DOHH2 (cell line): ENCODE measurements at regions not wholly inside any gene's neighbourhood (a gene's known extent, or its start where the extent isn't known, plus 50 kb on each side); places are given as distances from the start of the nearest gene placed in this dataset.

Experiments used
- H3F3A ChIP-seq: fragments of 200-600 bp; sonication (generic), shearing (Covaris generic); 2 replicates; pipeline ENCODE4 v1.6.0; 2016; ENCODE audit warnings: antibody characterized with exemption, mild to moderate bottlenecking; ENCODE audit not compliant: control insufficient read depth, insufficient read depth
- H3K27ac ChIP-seq: fragments of 200-600 bp; sonication (generic); 2 replicates; pipeline ENCODE4 v1.5.1; 2014; ENCODE audit warnings: low read depth, mild to moderate bottlenecking, low read length, moderate library complexity
- H3K27me3 ChIP-seq: fragments of 200-600 bp; sonication (generic); 2 replicates; pipeline ENCODE4 v1.6.1; 2014; ENCODE audit warnings: mild to moderate bottlenecking, low read length, mixed read lengths; ENCODE audit not compliant: control insufficient read depth
- H3K36me3 ChIP-seq: fragments of 200-600 bp; sonication (generic); 2 replicates; pipeline ENCODE4 v1.6.1; 2014; ENCODE audit warnings: mild to moderate bottlenecking, low read length, moderate library complexity, mixed read lengths; ENCODE audit not compliant: control insufficient read depth
- H3K4me1 ChIP-seq: fragments of 200-600 bp; sonication (generic); 2 replicates; pipeline ENCODE4 v1.6.1; 2014; ENCODE audit warnings: mild to moderate bottlenecking, low read length, mixed read lengths; ENCODE audit not compliant: control insufficient read depth
- H3K4me2 ChIP-seq: fragments of 200-600 bp; sonication (generic); 2 replicates; pipeline ENCODE4 v1.6.0; 2014; ENCODE audit warnings: mild to moderate bottlenecking, low read length, moderate library complexity
- H3K4me3 ChIP-seq: fragments of 200-600 bp; sonication (generic); 2 replicates; pipeline ENCODE4 v1.5.1; 2014; ENCODE audit warnings: mild to moderate bottlenecking, low read length, mixed read lengths
- H3K79me2 ChIP-seq: fragments of 200-600 bp; sonication (generic); 2 replicates; pipeline ENCODE4 v1.6.1; 2014; ENCODE audit warnings: mild to moderate bottlenecking, low read length, mixed read lengths; ENCODE audit not compliant: control insufficient read depth
- H3K9me2 ChIP-seq: fragments of 200-600 bp; sonication (generic); replicated peaks from 2 replicates; pipeline ENCODE4 v1.6.1; 2014; ENCODE audit warnings: mild to moderate bottlenecking, low read length, mixed read lengths; ENCODE audit not compliant: control insufficient read depth
- H3K9me3 ChIP-seq: fragments of 200-600 bp; sonication (generic); 2 replicates; pipeline ENCODE4 v1.6.1; 2014; ENCODE audit warnings: antibody characterized with exemption, low read length, mixed read lengths; ENCODE audit not compliant: control insufficient read depth, insufficient read depth
- H4K20me1 ChIP-seq: fragments of 200-600 bp; sonication (generic); 2 replicates; pipeline ENCODE4 v1.6.0; 2014; ENCODE audit warnings: low read depth, mild to moderate bottlenecking, antibody characterized with exemption, low read length, moderate library complexity; ENCODE audit not compliant: control insufficient read depth, insufficient read depth
- EZH2phosphoT487 ChIP-seq: fragments of 200-600 bp; sonication (generic); IDR thresholded peaks from 2 replicates; pipeline ENCODE4 v1.6.1; 2017; ENCODE audit warnings: borderline replicate concordance, mild to moderate bottlenecking, antibody characterized with exemption, low read length, moderate library complexity, mixed read lengths
- TF ChIP-seq, protein P1 (sequence below): fragments of 200-600 bp; sonication (generic); IDR thresholded peaks from one replicate; pipeline ENCODE4 v1.5.1; 2014; ENCODE audit warnings: antibody characterized with exemption, mild to moderate bottlenecking, low read depth, low read length; ENCODE audit not compliant: poor library complexity, severe bottlenecking

DNA sequence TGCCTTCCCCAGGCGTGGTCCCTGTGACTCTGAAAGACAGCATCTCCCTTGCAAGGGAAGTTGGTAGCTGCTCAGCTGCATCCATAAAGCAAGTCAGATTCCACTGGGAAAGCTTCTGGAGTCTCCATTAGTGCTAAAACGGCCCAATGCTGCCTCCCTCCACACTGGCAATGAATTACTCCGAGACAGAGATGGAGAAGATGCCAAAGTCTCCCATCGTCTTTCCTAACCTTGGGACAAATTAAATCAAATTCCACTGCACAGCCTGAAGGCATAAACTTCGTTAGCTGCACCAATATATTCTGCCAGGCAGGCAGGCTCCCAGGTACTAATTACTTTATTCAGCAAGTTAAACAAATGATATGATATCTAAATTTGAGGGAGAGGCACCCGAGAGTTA lies 106.3 kb upstream of the GJB5 start:
- Histone ChIP-seq H3K9me2 (no peaks in the 10 kb centered on the region), H3K36me3 (no peaks in the 10 kb centered on the region), H3K27ac (no peak overlapping the region), H3K4me2 (no peak overlapping the region), H3K79me2 (no peaks in the 10 kb centered on the region), H3K4me1 (no peaks in the 10 kb centered on the region), H4K20me1 (no peaks in the 10 kb centered on the region), H3K4me3 (no peak overlapping the region), H3F3A (no peaks in the 10 kb centered on the region), H3K9me3 (no peaks in the 10 kb centered on the region), H3K27me3 (peaks cover 21% of the 10 kb centered on the region)
- TF ChIP-seq EZH2phosphoT487: no peak
- TF ChIP-seq, protein P1, sequence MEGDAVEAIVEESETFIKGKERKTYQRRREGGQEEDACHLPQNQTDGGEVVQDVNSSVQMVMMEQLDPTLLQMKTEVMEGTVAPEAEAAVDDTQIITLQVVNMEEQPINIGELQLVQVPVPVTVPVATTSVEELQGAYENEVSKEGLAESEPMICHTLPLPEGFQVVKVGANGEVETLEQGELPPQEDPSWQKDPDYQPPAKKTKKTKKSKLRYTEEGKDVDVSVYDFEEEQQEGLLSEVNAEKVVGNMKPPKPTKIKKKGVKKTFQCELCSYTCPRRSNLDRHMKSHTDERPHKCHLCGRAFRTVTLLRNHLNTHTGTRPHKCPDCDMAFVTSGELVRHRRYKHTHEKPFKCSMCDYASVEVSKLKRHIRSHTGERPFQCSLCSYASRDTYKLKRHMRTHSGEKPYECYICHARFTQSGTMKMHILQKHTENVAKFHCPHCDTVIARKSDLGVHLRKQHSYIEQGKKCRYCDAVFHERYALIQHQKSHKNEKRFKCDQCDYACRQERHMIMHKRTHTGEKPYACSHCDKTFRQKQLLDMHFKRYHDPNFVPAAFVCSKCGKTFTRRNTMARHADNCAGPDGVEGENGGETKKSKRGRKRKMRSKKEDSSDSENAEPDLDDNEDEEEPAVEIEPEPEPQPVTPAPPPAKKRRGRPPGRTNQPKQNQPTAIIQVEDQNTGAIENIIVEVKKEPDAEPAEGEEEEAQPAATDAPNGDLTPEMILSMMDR: no peak

DNA sequence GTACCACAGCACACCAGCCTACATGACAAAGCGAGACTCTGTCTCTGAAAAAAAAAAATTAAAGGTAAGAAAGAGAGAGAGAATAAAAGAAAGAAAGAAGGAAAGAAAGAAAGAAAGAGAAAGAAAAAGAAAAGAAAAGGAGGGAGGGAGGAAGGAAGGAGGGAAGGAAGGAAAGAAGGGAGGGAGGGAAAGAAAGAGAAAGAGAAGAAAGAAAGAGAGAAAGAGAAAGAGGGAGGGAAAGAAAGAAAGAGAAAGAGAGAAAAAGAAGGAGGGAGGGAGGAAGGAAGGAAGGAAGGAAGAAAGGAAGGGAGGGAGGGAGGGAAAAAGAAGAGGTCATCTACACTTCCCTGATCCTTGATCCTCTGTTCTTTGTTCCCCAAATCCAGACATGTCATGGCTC lies 104.8 kb upstream of the GJB5 start:
- Histone ChIP-seq H3K27me3 (peaks cover 19% of the 10 kb centered on the region), H3K4me1 (no peaks in the 10 kb centered on the region), H3K27ac (no peak overlapping the region), H3K9me2 (no peaks in the 10 kb centered on the region), H4K20me1 (no peaks in the 10 kb centered on the region), H3K9me3 (no peaks in the 10 kb centered on the region), H3K36me3 (no peaks in the 10 kb centered on the region), H3K4me3 (no peak overlapping the region), H3F3A (no peaks in the 10 kb centered on the region), H3K79me2 (no peaks in the 10 kb centered on the region), H3K4me2 (no peak overlapping the region)
- TF ChIP-seq, protein P1: no peak
- TF ChIP-seq EZH2phosphoT487: no peak

DNA sequence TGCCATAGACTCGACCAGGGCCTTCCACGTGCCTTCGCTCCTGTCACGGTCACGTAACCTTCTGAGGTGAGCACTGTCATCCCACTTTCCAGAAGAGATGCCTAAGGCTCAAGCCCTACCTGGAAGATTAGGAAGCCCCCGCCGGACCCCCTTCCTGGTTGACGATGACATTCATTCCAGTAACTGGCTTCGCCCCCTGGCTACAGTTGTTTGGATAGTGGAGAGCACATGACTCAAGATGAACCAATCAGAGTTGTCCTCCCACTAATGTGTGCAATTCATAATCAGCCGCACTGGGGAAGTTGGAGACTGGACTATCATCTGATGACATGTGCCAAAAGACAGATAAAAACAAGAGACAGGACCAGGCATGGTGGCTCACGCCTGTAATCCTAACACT lies 104.0 kb upstream of the GJB5 start:
- no peaks in the 10 kb centered on the region for H3F3A ChIP-seq
- no peaks in the 10 kb centered on the region for H3K9me3 ChIP-seq
- H3K27me3 ChIP-seq: peaks cover 19% of the 10 kb centered on the region
- H3K27ac ChIP-seq: no peak overlapping the region
- H3K4me2 ChIP-seq: no peak overlapping the region
- no peaks in the 10 kb centered on the region for H3K9me2 ChIP-seq
- H3K4me1 ChIP-seq: no peaks in the 10 kb centered on the region
- H3K36me3 ChIP-seq: no peaks in the 10 kb centered on the region
- H4K20me1 ChIP-seq: no peaks in the 10 kb centered on the region
- no peak overlapping the region for H3K4me3 ChIP-seq
- no peaks in the 10 kb centered on the region for H3K79me2 ChIP-seq
- TF ChIP-seq EZH2phosphoT487: no peak
- TF ChIP-seq, protein P1: no peak

DNA sequence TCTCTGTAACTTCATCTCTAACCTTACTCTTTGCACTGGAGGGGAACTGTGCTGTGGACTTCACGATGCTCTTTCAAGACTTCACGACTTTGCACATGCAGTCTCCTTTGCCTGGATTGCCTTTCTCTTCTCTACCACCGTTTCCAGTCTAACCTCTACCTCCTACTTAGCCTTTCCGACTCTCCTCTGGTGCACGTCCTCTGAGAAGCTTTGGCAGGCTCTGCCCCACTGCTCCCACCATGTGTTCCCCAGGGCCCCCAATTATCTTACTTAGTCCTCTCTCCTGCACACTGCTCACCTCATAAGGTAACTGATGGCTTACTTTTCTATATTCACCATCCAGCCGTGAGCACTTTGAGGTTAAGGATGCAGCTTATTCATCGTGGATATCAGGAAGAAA lies 101.7 kb upstream of the GJB5 start:
- Histone ChIP-seq H3K4me3 (no peak overlapping the region), H3K4me1 (no peaks in the 10 kb centered on the region), H3K9me3 (no peaks in the 10 kb centered on the region), H3K9me2 (no peaks in the 10 kb centered on the region), H3K36me3 (no peaks in the 10 kb centered on the region), H4K20me1 (no peaks in the 10 kb centered on the region), H3K79me2 (no peaks in the 10 kb centered on the region), H3F3A (no peaks in the 10 kb centered on the region), H3K27me3 (peaks cover 9% of the 10 kb centered on the region; the same call in 1 of the 2 replicates), H3K27ac (no peak overlapping the region), H3K4me2 (no peak overlapping the region)
- TF ChIP-seq, protein P1: no peak
- no peak for TF ChIP-seq EZH2phosphoT487
